ENCODE measurements at regions not wholly inside any gene's neighbourhood (a gene's known extent, or its start where the extent isn't known, plus 50 kb on each side); places are given as distances from the start of the nearest gene placed in this dataset.

- no peak for TF ChIP-seq POLR2A (IDR thresholded peaks at IDR 0.05)
- TF ChIP-seq CTCF (IDR thresholded peaks at IDR 0.05) = no peak
Observed at GRCh38 chr4:30616942-30617646, 103.1 kb upstream of the PCDH7 start.

Data from adrenal gland (tissue), 5 donors.